Ishikawa (cell line): ENCODE measurements at regions not wholly inside any gene's neighbourhood (a gene's known extent, or its start where the extent isn't known, plus 50 kb on each side); places are given as distances from the start of the nearest gene placed in this dataset.

Source experiments
- CEBPB ChIP-seq: IDR thresholded peaks from 2 replicates; pipeline ENCODE4 v1.6.1; 2012
- CREB1 ChIP-seq: IDR thresholded peaks from 2 replicates; pipeline ENCODE4 v1.6.1; 2012; ENCODE audit warnings: low read depth
- EGR1 ChIP-seq: IDR thresholded peaks from 2 replicates; pipeline ENCODE4 v1.6.1; 2012
- EP300 ChIP-seq: IDR thresholded peaks from 2 replicates; pipeline ENCODE4 v1.6.1; 2012; ENCODE audit warnings: borderline replicate concordance
- FOXM1 ChIP-seq: IDR thresholded peaks from 2 replicates; pipeline ENCODE4 v1.6.1; 2012; ENCODE audit warnings: low read depth, borderline replicate concordance
- NFIC ChIP-seq: IDR thresholded peaks from 2 replicates; pipeline ENCODE4 v1.6.1; 2012
- RAD21 ChIP-seq: IDR thresholded peaks from 2 replicates; pipeline ENCODE4 v1.6.1; 2012; ENCODE audit warnings: low read depth
- TAF1 ChIP-seq: IDR thresholded peaks from 2 replicates; pipeline ENCODE4 v1.6.1; 2012; ENCODE audit warnings: low read depth, mild to moderate bottlenecking
- TCF12 ChIP-seq: IDR thresholded peaks from 2 replicates; pipeline ENCODE4 v1.6.1; 2012; ENCODE audit warnings: low read depth
- TEAD4 ChIP-seq: IDR thresholded peaks from 2 replicates; pipeline ENCODE4 v1.6.1; 2012
- YY1 ChIP-seq: IDR thresholded peaks from 2 replicates; pipeline ENCODE4 v1.6.1; 2012; ENCODE audit warnings: low read depth
- ZBTB7A ChIP-seq: IDR thresholded peaks from 2 replicates; pipeline ENCODE4 v1.6.1; 2012; ENCODE audit warnings: low read depth
- TF ChIP-seq, protein P1 (sequence below): IDR thresholded peaks from 2 replicates; pipeline ENCODE4 v1.6.1; 2012; ENCODE audit warnings: low read depth, mild to moderate bottlenecking
- TF ChIP-seq, protein P2 (sequence below): IDR thresholded peaks from 2 replicates; pipeline ENCODE4 v1.6.1; 2012
- TF ChIP-seq, protein P3 (sequence below): IDR thresholded peaks from 2 replicates; pipeline ENCODE4 v1.6.1; 2012

DNA sequence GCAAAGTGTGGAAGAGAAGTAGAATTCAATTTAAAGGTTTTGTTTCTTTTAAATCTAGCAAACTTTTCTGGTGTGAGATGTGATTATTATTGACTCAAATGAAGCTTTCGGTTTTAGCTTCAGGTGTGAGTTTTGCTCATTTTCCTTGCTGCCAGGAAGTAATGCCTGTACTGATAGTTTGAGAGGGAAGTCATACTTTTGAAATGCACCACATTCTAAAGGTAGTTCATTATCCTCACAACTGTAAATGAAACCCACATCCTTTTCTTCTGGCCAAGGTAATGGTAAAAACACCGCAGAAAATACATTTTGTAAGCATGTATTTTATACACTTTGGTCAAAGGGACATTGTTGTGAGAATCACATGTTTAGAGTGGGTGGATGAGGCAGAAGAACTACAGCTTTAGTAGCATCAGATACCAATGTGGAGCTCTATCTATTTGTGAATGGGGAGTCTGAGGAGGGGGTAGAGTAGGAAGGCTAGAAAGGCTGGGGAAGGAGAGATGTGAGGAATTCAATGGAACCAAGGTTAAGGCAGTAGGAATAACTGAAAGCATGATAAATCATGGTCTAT, 167.0 kb upstream of the CDKN2B start:
- TF ChIP-seq FOXM1 (no peak), ZBTB7A (no peak), TCF12 (no peak), EP300 (no peak), RAD21 (no peak), TEAD4 (no peak), EGR1 (no peak)
- TF ChIP-seq, protein P1, sequence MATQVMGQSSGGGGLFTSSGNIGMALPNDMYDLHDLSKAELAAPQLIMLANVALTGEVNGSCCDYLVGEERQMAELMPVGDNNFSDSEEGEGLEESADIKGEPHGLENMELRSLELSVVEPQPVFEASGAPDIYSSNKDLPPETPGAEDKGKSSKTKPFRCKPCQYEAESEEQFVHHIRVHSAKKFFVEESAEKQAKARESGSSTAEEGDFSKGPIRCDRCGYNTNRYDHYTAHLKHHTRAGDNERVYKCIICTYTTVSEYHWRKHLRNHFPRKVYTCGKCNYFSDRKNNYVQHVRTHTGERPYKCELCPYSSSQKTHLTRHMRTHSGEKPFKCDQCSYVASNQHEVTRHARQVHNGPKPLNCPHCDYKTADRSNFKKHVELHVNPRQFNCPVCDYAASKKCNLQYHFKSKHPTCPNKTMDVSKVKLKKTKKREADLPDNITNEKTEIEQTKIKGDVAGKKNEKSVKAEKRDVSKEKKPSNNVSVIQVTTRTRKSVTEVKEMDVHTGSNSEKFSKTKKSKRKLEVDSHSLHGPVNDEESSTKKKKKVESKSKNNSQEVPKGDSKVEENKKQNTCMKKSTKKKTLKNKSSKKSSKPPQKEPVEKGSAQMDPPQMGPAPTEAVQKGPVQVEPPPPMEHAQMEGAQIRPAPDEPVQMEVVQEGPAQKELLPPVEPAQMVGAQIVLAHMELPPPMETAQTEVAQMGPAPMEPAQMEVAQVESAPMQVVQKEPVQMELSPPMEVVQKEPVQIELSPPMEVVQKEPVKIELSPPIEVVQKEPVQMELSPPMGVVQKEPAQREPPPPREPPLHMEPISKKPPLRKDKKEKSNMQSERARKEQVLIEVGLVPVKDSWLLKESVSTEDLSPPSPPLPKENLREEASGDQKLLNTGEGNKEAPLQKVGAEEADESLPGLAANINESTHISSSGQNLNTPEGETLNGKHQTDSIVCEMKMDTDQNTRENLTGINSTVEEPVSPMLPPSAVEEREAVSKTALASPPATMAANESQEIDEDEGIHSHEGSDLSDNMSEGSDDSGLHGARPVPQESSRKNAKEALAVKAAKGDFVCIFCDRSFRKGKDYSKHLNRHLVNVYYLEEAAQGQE = no peak
- TF ChIP-seq, protein P2, sequence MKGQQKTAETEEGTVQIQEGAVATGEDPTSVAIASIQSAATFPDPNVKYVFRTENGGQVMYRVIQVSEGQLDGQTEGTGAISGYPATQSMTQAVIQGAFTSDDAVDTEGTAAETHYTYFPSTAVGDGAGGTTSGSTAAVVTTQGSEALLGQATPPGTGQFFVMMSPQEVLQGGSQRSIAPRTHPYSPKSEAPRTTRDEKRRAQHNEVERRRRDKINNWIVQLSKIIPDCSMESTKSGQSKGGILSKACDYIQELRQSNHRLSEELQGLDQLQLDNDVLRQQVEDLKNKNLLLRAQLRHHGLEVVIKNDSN = no peak

DNA sequence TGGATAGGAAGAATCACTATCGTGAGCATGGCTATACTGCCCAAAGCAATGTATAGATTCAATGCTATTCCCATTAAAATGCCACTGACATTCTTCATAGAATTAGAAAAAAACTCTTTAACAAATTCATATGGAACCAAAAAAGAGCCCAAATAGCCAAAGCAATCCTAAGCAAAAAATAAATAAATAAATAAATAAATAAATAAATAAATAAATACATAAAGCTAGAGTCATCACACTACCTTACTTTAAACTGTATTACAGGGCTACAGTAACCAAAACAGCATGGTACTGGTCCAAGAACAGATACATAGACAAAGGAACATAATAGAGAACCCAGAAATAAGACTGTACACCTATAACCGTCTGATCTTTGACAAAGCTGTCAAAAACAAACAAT, 180.4 kb upstream of the CDKN2B start:
- no peak for TF ChIP-seq CREB1
- TF ChIP-seq EGR1 = no peak
- TF ChIP-seq, protein P2 = no peak
- no peak for TF ChIP-seq CEBPB
- no peak for TF ChIP-seq FOXM1
- TF ChIP-seq, protein P1 = no peak
- TF ChIP-seq EP300 = no peak
- TF ChIP-seq ZBTB7A = no peak
- no peak for TF ChIP-seq YY1
- TF ChIP-seq NFIC = no peak
- TF ChIP-seq RAD21 = no peak
- no peak for TF ChIP-seq TEAD4
- no peak for TF ChIP-seq TAF1
- TF ChIP-seq, protein P3, sequence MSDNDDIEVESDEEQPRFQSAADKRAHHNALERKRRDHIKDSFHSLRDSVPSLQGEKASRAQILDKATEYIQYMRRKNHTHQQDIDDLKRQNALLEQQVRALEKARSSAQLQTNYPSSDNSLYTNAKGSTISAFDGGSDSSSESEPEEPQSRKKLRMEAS = no peak

DNA sequence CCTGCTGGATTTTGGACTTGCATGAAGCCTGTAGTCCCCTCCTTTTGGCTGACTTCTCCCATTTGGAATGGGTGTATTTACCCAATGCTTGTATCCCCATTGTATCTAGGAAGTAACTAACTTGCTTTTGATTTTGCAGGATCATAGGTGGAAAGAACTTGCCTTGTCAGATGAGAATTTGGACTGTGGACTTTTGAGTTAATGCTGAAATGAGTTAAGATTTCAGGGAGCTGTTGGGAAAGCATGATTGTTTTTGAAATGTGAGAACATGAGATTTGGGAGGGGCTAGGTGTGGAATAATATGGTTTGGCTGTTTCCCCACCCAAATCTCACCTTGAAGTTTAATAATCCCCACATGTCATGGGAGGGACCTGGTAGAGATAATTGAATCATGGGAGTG, 189.6 kb upstream of the CDKN2B start:
- TF ChIP-seq ZBTB7A = no peak
- no peak for TF ChIP-seq CREB1
- no peak for TF ChIP-seq TAF1
- no peak for TF ChIP-seq TCF12
- TF ChIP-seq, protein P1 = no peak
- TF ChIP-seq, protein P3 = no peak
- no peak for TF ChIP-seq EGR1
- TF ChIP-seq EP300 = no peak
- TF ChIP-seq TEAD4 = no peak
- TF ChIP-seq YY1 = no peak
- TF ChIP-seq FOXM1 = no peak

DNA sequence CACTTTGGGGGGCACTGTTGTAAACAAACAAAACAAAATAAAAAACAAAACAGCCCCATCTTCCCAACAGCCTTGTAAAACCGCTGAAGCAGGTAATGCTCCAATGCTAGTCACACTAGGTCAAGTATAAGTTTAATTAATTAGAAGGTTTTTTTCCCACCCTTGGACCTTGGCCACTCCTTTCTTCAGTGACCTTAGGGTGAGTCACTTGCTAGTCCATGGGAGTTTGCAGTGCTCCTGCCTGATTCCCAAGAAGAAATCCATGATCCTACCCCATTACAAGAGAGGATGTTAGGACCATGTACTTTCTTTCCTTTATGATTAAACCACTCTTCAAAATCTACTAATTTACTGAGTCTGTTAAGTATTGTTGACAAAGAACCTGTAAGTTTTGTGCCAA, 192.2 kb upstream of the CDKN2B start:
- TF ChIP-seq FOXM1 (no peak), TAF1 (no peak), EGR1 (no peak), CEBPB (no peak), TCF12 (no peak), EP300 (no peak), ZBTB7A (no peak)
- TF ChIP-seq, protein P3 = no peak
- TF ChIP-seq, protein P1 = no peak
